ENCODE measurements at regions not wholly inside any gene's neighbourhood (a gene's known extent, or its start where the extent isn't known, plus 50 kb on each side); places are given as distances from the start of the nearest gene placed in this dataset.

GRCh38 chr4:79014230-79014629, 75.0 kb upstream of the PAQR3 start:
- Histone ChIP-seq H3K4me1 (no peaks in the 10 kb centered on the region), H3K9me3 (no peaks in the 10 kb centered on the region), H3K27ac (no peak overlapping the region), H3K36me3 (no peaks in the 10 kb centered on the region), H3K4me3 (no peak overlapping the region), H3K27me3 (no peaks in the 10 kb centered on the region)
- no peak for TF ChIP-seq POLR2A (IDR thresholded peaks at IDR 0.05)
- TF ChIP-seq CTCF (IDR thresholded peaks at IDR 0.05), result no peak
- no peak for DNase-seq

- Histone ChIP-seq H3K27ac (no peak overlapping the region), H3K4me1 (no peaks in the 10 kb centered on the region), H3K9me3 (no peaks in the 10 kb centered on the region), H3K36me3 (no peaks in the 10 kb centered on the region), H3K4me3 (no peak overlapping the region), H3K27me3 (no peaks in the 10 kb centered on the region)
- DNase-seq, result no peak
- TF ChIP-seq POLR2A (IDR thresholded peaks at IDR 0.05) (no peak), CTCF (IDR thresholded peaks at IDR 0.05) (no peak)
Observed at GRCh38 chr4:79013756-79014155, 74.5 kb upstream of the PAQR3 start.

GRCh38 chr4:78990938-78991810, 51.9 kb upstream of the PAQR3 start:
- no peaks in the 10 kb centered on the region for H3K4me1 ChIP-seq
- H3K4me3 ChIP-seq, result no peak overlapping the region
- TF ChIP-seq POLR2A (IDR thresholded peaks at IDR 0.05), result no peak
- H3K27ac ChIP-seq, result no peak overlapping the region
- no peaks in the 10 kb centered on the region for H3K27me3 ChIP-seq
- no peaks in the 10 kb centered on the region for H3K9me3 ChIP-seq
- no peaks in the 10 kb centered on the region for H3K36me3 ChIP-seq
- DNase-seq, result no peak

GRCh38 chr4:78989697-78990270, 50.5 kb upstream of the PAQR3 start:
- H3K36me3 ChIP-seq, result no peaks in the 10 kb centered on the region
- DNase-seq, result no peak
- no peaks in the 10 kb centered on the region for H3K4me1 ChIP-seq
- H3K27ac ChIP-seq, result no peak overlapping the region
- no peaks in the 10 kb centered on the region for H3K27me3 ChIP-seq
- no peaks in the 10 kb centered on the region for H3K9me3 ChIP-seq
- no peak overlapping the region for H3K4me3 ChIP-seq
- TF ChIP-seq POLR2A (IDR thresholded peaks at IDR 0.05) (no peak), CTCF (IDR thresholded peaks at IDR 0.05) (no peak)
